DMS 273 (cell line): ENCODE measurements at regions not wholly inside any gene's neighbourhood (a gene's known extent, or its start where the extent isn't known, plus 50 kb on each side); places are given as distances from the start of the nearest gene placed in this dataset.
A peak's percentile ranks its signal among the peaks of the same experiment; 100 is the strongest.
"Not testable (repeated sequence)": the region's sequence is repeated elsewhere in the genome, so short reads cannot be mapped to it uniquely, and the experiment has no call there.

Experiments
- DNase-seq: peaks from one replicate; lab custom pipeline; 2025; ENCODE audit not compliant: unreplicated experiment; lab: John Stamatoyannopoulos, UW

DNA sequence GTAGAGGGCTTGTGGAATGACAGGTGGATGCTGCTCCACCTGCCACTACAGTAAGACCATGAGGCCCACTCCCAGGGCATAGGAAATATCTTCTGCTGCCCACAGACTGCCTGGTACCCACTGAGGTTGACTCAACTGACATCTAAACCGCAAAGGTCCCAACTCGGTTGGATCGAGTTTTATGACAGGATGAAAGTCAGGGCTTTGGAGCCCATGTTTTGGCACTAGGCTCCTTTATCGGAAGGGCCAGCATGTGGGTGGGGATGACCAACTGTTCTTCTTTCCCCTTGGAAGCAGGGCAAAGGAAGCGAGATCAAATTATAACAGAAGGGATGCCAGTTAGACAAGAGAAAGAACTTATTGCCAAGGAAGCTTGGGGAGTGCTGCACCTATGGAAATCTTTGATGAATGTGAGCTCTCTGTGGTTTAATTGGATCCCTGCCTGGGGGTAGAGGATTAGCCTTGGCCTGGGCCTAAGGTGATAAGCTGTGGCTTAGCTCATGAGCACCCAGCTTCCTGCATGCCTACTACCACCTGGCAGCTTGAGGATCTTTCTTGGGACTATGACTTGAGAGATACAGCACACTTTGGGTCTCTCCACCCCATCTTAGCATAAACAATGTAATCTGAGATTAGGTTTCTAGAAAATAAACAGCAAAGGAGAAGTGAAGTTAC lies 121.8 kb downstream of the KCNA5 start:
- DNase-seq: no peak

DNA sequence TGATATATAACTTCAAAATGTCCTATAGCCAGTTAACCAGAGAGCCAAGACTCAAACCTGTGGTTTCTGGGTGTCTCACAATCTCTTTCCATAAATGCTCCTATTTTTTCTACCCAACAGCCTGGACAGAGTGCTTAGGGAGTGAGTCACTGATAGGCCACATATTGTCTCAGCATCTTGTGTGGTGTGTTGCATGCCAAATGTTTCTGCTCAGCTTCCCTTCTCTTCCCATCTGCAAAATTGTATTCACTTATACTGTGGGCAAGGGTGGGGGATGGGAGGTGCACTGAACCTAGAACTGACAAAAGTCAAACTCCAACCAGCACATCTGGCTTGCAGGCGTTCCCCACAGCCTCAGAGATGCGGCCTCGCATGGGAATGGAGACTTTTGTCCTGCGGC lies 123.3 kb downstream of the KCNA5 start:
- DNase-seq: no peak

DNA sequence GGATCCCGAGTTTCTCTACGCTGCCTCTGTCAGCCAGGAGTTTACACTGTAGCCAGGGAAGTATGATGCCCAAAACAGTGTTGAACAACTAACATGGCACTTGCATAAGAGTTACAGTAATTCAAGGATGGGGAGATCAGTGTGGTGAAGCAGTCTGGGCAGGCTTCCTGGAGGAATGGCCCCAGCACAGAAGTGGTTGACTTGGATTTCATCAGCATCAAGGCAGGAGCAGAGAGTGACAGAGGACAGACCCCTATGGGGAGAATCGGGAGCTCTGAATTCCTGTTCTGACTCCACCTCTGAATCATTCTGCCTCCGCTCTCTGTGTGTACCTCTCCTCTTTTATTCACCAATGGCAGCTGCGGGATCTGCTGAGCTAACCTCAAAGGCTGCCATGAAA lies 124.5 kb downstream of the KCNA5 start:
- DNase-seq: no peak

DNA sequence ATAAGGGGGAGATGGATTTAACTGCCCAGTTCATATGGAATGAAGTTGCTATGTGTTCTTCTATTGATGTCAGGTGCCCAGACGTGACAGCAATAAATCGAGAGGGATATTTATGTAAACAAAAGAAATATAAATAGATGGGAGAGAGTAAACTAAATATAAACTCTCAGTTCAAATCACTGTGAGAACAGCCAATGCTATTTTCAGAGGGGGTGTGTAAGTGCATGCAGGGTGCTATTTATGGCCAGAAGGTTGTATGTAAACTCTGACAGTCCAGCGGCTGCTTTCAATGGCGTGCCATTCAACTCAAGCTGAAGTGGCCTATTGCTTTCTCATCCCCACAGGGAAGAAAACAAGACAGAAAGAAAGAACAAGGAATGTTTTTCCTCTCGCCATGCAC lies 127.2 kb downstream of the KCNA5 start:
- no peak for DNase-seq

DNA sequence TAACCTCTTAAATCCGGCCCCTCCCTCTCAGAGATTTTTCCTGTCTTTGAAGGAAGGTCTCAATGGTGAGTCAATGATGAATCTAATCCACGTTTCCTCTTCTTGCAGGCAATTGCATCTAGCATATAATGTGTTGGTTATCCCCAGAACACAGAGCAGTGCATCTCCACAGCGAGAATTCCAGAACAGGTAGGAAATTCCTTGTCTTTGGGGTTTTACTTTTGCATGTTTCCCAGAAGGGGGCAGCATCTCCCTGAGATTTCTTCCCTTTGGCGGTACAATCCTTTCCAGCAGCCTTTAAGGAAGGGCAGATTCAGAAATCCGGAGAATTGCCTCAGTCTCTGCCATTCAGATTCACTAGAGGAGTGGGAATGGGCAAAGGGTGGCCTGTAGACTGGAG lies 128.0 kb downstream of the KCNA5 start:
- peak; percentile 9 for DNase-seq

DNA sequence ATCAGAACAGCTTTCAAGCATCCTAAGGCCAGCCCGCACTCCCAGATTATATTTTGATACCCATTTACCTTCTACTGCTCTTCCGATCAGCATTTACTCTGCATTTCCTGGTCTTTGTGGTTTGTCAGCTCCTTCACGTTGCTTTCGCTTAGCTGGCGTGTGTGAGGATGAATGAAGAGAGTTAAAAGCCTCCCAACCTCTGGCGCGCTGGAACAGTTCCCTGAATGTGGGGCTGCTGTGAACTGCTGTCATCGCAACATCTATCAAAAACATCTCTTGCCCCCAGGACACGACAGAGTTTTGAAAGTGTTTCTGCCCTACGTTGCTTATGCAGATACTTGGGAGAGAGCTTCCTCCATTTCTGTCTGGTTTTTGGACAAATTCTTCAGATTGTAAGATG lies 129.2 kb downstream of the KCNA5 start:
- no peak for DNase-seq

DNA sequence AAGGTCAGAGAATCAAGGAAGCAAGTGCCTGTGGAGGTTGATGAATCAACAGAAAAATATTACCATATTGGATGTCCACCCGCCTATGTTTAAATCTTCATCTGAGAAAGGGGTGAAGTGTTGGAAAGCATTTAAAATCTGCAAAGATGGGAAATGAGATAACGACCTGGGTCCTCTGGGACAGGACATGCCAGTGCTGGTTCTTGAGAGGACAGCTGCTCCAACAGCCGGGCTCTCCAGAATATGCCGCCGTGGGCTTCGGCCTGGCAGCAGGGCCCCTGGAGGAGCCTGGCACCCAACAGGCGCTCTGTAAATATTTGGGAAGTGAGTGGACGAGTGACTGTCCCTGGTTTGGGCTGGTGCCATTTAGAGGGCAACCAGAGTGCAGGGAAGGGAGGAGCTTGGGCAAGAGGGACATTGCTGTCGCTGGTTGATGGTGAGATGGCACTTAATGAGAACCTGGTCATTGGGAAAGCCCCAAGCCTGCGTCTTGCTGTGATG lies 129.9 kb downstream of the KCNA5 start:
- no peak for DNase-seq

DNA sequence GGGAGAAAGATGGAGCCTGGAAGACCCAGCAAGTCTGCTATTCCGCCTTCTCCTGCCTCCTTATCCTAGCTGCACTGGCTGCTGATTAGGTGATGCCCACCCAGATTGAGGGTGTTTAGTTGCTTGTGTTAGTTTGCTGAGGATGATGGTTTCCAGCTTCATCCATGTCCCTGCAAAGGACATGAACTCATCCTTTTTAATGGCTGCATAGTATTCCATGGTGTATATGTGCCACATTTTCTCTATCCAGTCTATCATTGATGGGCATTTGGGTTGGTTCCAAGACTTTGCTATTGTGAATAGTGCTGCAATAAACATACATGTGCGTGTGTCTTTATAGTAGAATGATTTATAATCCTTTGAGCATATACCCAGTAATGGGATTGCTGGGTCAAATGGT lies 131.7 kb downstream of the KCNA5 start:
- DNase-seq: not testable (repeated sequence)

DNA sequence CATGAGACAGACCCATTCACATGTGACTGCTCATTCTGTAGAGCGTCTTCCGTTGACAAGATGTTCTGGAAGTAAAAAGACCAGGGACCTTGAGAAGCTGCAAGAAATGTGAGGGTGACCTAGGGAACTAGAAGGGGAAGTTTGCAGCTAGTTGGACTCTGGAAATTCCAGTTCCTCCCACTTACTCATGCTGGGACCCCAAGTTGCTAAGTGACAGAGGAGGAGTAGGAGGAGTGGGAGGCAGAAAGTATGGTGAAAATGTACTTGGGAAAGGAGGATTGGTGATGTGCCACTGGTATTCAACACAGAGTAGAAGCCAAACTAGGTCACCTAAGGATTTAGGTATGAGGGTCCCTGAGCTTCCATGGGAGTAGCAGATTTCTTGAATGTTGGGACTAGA lies 132.4 kb downstream of the KCNA5 start:
- DNase-seq: no peak

DNA sequence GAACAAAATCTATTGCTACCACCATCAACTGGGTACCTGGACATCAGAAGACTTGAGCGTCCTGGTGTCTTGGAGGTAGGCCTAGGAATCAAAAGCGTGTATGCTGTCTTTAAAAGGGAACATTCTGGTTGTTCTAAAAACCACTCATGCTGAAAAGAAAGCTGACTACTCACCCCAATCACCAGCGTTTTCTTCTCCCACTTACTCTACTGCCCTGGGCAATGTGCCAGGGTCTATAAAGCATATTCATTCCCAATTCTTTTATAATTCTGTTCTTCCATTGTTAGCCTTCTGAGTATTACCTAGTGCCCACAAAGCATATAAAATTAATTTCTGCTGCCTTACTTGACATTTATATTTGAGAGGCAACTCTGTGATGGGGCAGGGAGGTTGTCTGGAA lies 133.4 kb downstream of the KCNA5 start:
- DNase-seq: no peak

DNA sequence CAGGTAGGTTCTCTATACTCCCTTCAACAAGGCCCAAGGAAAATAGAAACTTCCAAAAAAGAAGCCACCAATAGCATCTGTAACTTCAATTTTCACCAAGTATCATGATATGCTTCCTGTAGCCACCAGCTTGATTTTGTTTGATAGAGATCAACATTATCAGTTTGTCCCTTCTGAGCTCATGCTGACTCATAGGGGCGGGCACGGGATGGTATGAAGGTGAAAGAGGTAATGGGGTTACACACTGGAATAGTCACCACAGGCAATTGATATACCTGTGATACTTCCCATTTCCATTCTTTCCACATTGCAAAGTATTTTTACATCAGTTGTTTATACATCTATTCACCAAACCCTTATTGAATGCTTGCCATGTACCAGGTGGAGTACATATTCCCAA lies 134.1 kb downstream of the KCNA5 start:
- DNase-seq: no peak

DNA sequence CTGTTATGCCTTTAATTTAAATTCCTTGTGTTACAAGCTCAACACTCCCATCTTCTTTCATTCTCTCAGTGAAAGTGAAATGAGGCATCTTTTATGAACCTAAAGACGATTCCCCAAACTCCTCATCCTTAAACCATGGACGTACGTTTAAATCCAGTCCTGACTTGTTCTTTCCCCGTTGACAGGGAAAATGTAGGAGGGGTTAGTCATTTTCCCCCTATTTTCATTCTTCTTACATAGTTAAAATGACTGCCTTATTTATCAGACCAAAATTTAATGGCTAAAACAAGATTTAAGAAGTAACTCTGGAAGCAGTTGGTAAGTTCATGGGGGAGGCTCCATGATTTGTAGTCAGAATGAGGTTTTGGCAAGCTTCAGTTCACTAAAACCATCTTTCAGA lies 134.9 kb downstream of the KCNA5 start:
- no peak for DNase-seq

DNA sequence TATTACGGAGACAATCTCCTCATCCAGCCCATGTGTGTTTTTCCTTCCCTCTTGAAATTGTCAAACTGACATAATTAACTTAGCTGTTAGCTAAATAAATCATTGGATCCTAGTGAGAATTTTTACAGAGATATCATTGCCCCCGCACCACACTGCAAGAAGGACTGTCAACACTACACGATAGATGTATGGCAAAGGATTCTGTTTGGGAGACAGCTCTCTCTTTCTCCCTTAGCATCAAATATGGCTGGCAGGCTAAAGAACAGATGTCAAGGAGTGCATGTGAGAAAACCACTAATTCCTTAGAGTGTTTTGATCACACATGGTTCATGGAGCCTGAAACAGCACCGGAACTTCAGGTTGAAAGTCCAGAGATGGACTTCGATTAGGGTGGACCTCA lies 136.8 kb downstream of the KCNA5 start:
- no peak for DNase-seq

DNA sequence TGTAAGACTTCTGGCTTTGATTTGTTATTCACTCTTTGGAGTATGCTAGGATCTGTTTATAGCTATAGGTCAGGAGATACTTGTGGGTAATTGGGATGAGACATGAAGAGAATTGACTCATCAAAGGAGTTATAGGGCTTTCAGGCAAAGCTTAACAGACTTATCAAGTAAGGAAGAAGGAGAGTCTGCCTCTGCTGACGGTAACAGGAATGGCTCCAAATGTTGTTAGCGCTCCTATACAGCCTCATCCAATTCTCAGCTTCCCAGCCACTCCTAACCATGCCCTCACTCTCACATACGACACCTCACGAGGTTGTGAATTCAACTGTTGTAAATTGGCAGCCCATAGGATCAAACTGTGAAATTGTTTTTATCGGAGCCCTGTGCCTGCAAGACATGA lies 140.5 kb downstream of the KCNA5 start:
- DNase-seq: no peak

DNA sequence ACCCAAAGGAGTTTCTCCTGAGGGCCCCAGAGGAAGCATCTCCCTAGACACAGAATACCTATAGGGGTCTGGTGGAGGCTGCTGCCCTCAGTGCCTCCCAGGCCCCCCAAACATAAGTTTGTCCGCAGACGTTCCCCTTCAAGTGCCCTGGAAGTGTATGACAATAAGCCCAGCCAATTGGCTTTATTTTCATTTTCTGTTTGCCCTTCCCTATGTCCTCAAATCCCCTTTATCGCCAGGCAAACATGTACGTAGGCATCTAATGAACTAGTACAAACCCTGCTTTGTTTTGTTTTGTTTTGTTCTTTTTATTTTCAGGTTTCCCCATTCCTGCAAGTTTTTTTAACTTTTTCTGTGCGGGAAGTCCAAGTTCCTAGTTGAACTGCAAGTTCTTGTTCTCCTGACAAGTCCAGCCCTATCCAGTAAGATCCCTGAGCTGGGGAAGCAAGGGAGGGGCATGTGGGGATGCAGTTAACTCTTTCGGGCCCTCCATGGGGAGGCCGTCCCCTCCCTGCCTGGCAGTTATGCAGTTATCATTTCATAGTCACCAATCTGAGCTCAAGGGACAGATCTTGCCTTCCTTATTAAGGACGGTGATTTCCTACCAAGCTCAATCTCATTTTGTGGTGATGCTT lies 141.9 kb downstream of the KCNA5 start:
- no peak for DNase-seq

DNA sequence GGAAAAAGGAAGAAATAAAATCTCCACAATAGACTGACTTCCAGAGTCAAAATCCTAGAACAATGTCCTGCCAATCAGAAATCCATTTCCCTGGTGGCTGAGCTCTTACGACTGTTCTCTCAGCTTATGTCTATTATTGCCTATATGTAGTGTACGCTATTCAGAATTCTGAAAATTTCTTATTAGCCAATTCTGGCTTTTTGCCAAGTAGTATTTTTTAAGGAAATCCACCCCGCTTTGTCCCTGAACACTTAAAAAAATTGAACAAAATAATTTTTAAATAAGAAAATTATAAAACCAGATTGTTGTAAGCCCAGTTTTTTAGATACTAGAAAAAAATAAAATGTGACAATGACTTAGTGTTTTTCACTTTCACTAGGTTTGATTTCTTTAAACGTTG lies 143.0 kb downstream of the KCNA5 start:
- no peak for DNase-seq

DNA sequence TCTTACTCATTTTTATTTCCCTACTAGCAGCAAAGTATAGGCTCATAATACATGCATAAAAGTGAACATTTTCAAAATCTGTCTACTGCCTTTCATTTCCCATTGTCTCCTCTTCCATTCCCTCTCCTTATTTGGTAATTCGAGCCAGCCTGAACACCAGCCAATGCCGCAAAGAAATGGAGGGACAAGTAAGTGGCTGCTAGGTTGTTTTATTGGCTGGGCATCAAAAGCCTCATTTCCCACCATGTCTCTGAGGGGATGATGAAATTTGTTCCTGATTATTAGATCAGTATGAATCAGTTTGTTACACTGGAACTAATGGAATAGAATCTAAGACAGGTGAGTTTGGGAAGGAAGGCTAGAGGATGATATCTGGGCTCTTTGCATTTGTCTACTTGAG lies 143.5 kb downstream of the KCNA5 start:
- DNase-seq: no peak

DNA sequence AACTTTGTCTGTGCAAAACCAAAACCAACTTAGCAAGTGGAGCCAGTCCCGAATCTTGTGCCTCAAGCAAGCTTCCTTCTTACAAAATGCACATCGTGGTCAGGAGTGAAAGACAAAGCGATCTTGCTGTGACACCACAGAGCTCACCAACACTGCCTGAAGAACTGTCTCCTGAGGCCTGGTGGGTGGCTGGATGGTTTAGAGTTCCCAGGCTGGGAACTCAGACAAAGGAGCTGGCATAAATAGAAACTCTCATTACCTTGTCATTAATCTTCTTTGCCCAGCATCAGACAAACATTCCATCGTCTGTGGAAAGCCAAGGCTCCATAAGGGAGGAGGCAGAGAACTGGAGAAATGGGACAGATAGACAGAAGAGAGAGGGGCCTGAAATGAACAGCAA lies 144.8 kb downstream of the KCNA5 start:
- DNase-seq: no peak

DNA sequence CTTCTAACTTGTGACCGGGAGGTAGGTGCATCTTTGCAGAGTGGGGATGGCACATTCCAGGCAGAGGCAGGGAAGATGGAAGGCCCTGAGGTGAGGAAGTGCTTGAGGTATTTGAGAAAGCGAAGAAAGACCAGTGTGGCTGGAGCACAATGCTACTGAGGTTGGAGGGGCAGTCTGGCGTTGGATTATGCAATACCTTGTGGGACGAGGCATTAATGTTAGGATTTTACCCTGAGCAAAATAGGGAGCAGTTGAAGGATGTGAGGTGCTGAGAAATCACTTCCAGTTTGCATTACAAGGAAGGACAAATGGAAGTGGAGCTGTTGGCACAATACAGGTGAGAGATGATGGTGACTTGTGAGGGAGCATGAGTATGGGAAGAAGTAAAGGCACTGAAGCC lies 145.5 kb downstream of the KCNA5 start:
- DNase-seq: no peak

DNA sequence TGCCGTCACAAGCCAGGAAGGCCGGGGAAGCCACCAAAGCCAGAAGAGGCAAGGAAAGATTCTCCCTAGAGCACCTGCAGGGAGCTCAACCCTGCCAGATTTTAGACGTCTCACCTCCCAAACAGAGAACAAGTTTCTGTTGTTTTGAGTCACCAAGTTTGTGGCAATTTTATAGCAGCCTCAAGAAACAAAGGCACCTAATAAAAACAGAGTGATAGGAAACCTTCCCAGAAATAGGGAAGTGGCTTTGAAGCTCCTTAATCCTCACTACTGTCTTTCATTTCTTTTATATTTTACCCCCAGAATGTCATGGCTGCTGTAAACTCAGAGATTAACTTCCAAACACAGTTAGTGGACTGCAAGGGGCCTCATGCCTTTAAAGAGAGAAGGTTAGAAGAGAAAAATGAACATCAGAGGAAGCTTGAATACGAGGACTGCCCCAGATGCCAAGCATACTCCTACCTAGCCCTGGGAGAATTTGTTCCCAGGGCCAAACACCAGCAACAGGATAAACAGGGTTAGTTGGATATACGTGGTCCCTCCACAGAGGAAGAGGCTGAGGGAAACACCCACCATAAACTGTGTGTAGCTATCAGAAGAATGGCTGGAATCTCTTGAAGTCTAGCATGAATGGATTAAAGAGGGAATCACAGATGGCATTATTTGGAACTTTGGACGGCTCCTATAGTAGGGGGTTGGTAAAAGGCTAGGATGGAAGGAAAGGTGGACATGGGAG lies 148.3 kb downstream of the KCNA5 start:
- DNase-seq: no peak

DNA sequence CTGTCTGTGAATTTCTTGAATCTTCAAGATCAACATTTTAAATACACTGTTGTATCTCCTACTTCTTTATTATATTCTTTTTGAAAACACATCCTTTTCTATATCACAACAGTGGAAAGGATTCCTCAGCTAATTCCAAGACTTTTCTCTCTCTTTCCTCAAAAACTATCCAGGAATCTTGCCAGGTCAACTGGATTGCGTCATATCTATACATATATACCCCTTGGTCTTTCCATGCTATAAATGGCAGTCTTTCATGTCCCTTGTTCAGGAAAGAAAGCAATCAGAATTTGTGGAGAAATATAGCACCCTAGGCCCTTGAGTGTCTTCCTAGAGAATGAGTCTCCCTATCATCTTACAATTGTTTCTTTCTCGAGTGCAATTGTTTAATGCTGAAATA lies 149.0 kb downstream of the KCNA5 start:
- DNase-seq: no peak

DNA sequence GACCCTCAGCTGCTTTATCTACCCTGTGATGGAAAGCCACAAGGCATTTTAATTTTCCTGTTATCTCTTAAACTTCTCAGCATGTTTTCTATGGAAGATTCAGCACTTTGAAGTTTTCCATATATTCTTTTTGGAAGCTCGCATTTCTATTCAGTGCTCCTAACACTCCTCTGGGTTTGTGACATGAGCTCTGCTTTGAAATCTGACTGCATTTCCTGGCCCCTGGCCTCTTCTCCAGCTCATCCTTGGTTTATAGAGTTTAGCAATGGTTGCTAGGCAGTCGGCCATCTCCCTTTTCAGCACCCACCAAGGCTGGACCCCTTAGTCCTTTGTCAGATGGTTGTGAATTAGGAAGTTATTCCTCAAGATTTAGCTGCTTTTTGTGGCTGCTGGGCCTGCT lies 150.6 kb downstream of the KCNA5 start:
- no peak for DNase-seq
